ENCODE measurements at regions not wholly inside any gene's neighbourhood (a gene's known extent, or its start where the extent isn't known, plus 50 kb on each side); places are given as distances from the start of the nearest gene placed in this dataset.

- Histone ChIP-seq H3K36me3 (no peaks in the 10 kb centered on the region), H3K27me3 (no peaks in the 10 kb centered on the region), H3K4me3 (no peak overlapping the region), H3K9me3 (no peaks in the 10 kb centered on the region), H3K4me1 (no peaks in the 10 kb centered on the region), H3K27ac (no peak overlapping the region)
- DNase-seq (ENCODE audit: low spot score in 2 of 2) = no peak
- intact Hi-C loops (cut with DNase I) = no loop called here
- TF ChIP-seq CTCF (IDR thresholded peaks at IDR 0.05) = no peak
Observed at GRCh38 chr11:97865424-97866012, 1155.2 kb upstream of the CNTN5 start.

GRCh38 chr11:97871816-97872215, 1148.9 kb upstream of the CNTN5 start:
- intact Hi-C loops (cut with DNase I) = no loop called here
- Histone ChIP-seq H3K9me3 (no peaks in the 10 kb centered on the region), H3K27ac (no peak overlapping the region)

GRCh38 chr11:97880209-97880608, 1140.5 kb upstream of the CNTN5 start:
- TF ChIP-seq CTCF (IDR thresholded peaks at IDR 0.05) = no peak

More at GRCh38 chr11:97871816-97872215, 1148.9 kb upstream of the CNTN5 start:
- Histone ChIP-seq H3K36me3 (no peaks in the 10 kb centered on the region), H3K27me3 (no peaks in the 10 kb centered on the region), H3K4me1 (no peaks in the 10 kb centered on the region), H3K4me3 (no peak overlapping the region)
- no peak for DNase-seq (ENCODE audit: low spot score in 2 of 2)
- no peak for TF ChIP-seq CTCF (IDR thresholded peaks at IDR 0.05)

GRCh38 chr11:97883086-97883485, 1137.7 kb upstream of the CNTN5 start:
- no peak for DNase-seq (ENCODE audit: low spot score in 2 of 2)
- no peak overlapping the region for H3K4me3 ChIP-seq
- no peaks in the 10 kb centered on the region for H3K36me3 ChIP-seq
- intact Hi-C loops (cut with DNase I) = no loop called here
- TF ChIP-seq CTCF (IDR thresholded peaks at IDR 0.05) = no peak
- no peak overlapping the region for H3K27ac ChIP-seq
- H3K27me3 ChIP-seq = no peaks in the 10 kb centered on the region
- no peaks in the 10 kb centered on the region for H3K9me3 ChIP-seq
- H3K4me1 ChIP-seq = no peaks in the 10 kb centered on the region

More at GRCh38 chr11:97880209-97880608, 1140.5 kb upstream of the CNTN5 start:
- Histone ChIP-seq H3K4me1 (no peaks in the 10 kb centered on the region), H3K9me3 (no peaks in the 10 kb centered on the region), H3K36me3 (no peaks in the 10 kb centered on the region), H3K27ac (no peak overlapping the region), H3K4me3 (no peak overlapping the region), H3K27me3 (no peaks in the 10 kb centered on the region)
- intact Hi-C loops (cut with DNase I) = no loop called here
- no peak for DNase-seq (ENCODE audit: low spot score in 2 of 2)

GRCh38 chr11:97888641-97889040, 1132.1 kb upstream of the CNTN5 start:
- no peaks in the 10 kb centered on the region for H3K36me3 ChIP-seq

More at GRCh38 chr11:97888641-97889040, 1132.1 kb upstream of the CNTN5 start:
- intact Hi-C loops (cut with DNase I) = no loop called here
- no peak overlapping the region for H3K27ac ChIP-seq
- no peak overlapping the region for H3K4me3 ChIP-seq
- H3K27me3 ChIP-seq = no peaks in the 10 kb centered on the region
- no peak for DNase-seq (ENCODE audit: low spot score in 2 of 2)
- H3K9me3 ChIP-seq = no peaks in the 10 kb centered on the region
- TF ChIP-seq CTCF (IDR thresholded peaks at IDR 0.05) = no peak
- H3K4me1 ChIP-seq = no peaks in the 10 kb centered on the region

All from ascending aorta (tissue), 2 donors.